Mucosa of rectum (tissue), 2 donors: ENCODE measurements at regions not wholly inside any gene's neighbourhood (a gene's known extent, or its start where the extent isn't known, plus 50 kb on each side); places are given as distances from the start of the nearest gene placed in this dataset.

ENCODE experiments used
- H3K27ac ChIP-seq, 2 donors: one replicate each; pipeline ENCODE4 v1.7.0; 2013; ENCODE audit warnings: inconsistent platforms in 2 of 2, low read depth in 2 of 2, low read length in 2 of 2
- H3K27me3 ChIP-seq, 2 donors: one replicate each; pipeline ENCODE4 v1.7.0; 2013; ENCODE audit warnings: low read length in 2 of 2; ENCODE audit not compliant: control insufficient read depth in 2 of 2, insufficient read depth in 2 of 2
- H3K36me3 ChIP-seq, 2 donors: one replicate each; pipeline ENCODE4 v1.7.0; 2013; ENCODE audit warnings: low read length in 2 of 2; ENCODE audit not compliant: control insufficient read depth in 2 of 2, insufficient read depth in 2 of 2
- H3K4me1 ChIP-seq, 2 donors: one replicate each; pipeline ENCODE4 v1.7.0; 2013; ENCODE audit warnings: low read length in 2 of 2, mild to moderate bottlenecking in 1 of 2; ENCODE audit not compliant: control insufficient read depth in 2 of 2, insufficient read depth in 2 of 2
- H3K4me3 ChIP-seq, 2 donors: one replicate each; pipeline ENCODE4 v1.7.0; 2013; ENCODE audit warnings: low read length in 2 of 2
- H3K9ac ChIP-seq, 2 donors: one replicate each; pipeline ENCODE4 v1.7.0; 2013; ENCODE audit warnings: low read length in 2 of 2, low read depth in 1 of 2, mild to moderate bottlenecking in 1 of 2
- H3K9me3 ChIP-seq, 2 donors: one replicate each; pipeline ENCODE4 v1.7.0; 2013; ENCODE audit warnings: low read length in 2 of 2; ENCODE audit not compliant: control insufficient read depth in 2 of 2
- donor health status: healthy.
- donor health status: Normal muscosa, but diverticular disease.

DNA sequence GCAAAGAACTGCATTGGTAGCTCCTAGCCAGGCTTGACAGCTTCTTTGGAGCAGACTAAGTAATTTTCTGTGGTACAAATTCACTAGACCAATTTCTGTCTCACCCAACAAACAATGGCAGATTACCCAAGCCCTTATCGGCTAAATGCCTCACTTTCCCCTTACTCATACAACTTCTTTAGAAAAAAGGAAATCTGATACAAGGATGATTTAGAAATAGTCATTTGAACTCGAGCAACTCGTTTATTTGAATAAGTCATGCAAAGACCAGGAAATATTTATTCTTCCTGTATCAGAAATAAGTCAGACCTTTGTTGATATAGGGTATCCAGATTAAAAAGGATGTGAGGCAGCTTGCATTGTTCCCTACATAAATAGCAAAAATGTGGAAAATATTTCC, 170.4 kb upstream of the CDH6 start:
- Histone ChIP-seq H3K27me3 (no peaks in the 10 kb centered on the region), H3K4me1 (peaks cover 0 to 7% of the 10 kb centered on the region in 2 donors), H3K9ac (no peak overlapping the region), H3K4me3 (no peak overlapping the region), H3K9me3 (no peaks in the 10 kb centered on the region), H3K27ac (no peak overlapping the region), H3K36me3 (no peaks in the 10 kb centered on the region)

DNA sequence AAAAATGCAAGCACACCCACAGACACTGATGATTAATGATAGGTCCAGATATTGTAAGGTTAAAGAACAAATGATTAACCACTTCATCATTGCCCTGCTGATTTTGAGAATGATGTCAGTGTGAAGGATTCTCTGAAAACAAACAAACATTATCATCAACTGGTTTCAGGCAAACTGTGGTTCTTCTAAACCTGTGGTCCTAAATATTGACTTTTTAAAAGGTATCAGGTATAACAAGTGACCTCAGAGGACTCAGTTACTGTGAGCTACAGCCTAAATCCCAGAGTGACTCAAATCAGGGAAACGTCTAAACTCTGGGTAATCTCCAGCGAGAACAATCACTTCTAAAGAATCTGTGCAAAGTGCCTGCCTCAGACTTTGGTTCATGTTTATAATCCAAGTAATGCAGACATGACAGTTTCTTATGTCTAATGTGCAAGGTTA, 172.3 kb upstream of the CDH6 start:
- H3K4me1 ChIP-seq: no peaks in the 10 kb centered on the region
- no peaks in the 10 kb centered on the region for H3K9me3 ChIP-seq
- no peak overlapping the region for H3K4me3 ChIP-seq
- no peak overlapping the region for H3K27ac ChIP-seq
- no peaks in the 10 kb centered on the region for H3K27me3 ChIP-seq
- no peak overlapping the region for H3K9ac ChIP-seq
- H3K36me3 ChIP-seq: no peaks in the 10 kb centered on the region

DNA sequence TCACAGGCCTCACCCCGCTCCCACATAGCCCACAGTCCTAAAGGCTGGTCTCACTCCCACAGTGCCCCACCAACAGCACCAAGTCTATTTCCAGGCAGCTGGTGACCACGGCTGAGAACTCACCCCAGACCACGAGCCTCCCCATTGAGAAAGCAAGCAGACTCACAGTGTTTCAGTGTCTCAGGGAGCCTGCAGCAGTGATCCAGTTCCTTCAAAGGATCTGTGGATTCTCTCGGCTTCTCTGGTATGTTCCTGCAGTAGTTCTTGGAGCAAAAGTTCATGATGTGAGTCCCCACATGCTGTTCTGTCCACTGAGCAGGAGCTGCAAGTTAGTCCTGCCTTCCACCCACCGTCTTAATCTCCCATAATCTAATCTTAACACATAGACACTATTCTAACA, 185.3 kb upstream of the CDH6 start:
- H3K4me1 ChIP-seq: no peaks in the 10 kb centered on the region

DNA sequence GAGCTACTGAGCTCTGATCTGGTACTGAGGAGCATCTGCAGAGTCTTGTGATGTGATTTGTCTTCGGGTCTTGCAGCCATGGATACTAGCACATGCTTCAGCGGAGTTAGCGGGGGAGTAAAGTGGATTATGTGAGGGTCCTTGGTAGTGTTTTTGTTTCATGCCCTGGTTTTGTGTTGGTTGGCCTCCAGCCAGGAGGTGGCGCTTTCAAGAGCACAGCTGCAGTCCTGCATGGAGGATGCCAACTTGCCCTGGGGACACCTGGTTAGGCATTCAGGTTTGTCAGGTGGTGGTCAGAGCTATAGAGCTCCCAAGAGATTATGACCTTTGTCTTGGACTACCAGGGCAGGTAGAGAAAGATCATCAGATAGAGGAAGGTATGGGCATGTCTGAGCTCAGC, 185.8 kb upstream of the CDH6 start:
- Histone ChIP-seq H3K9ac (no peak overlapping the region), H3K9me3 (no peaks in the 10 kb centered on the region), H3K36me3 (no peaks in the 10 kb centered on the region), H3K27me3 (no peaks in the 10 kb centered on the region), H3K4me1 (no peaks in the 10 kb centered on the region), H3K4me3 (no peak overlapping the region), H3K27ac (no peak overlapping the region)

More for the DNA sequence above, 185.3 kb upstream of the CDH6 start:
- Histone ChIP-seq H3K9ac (no peak overlapping the region), H3K27ac (no peak overlapping the region), H3K4me3 (no peak overlapping the region), H3K36me3 (no peaks in the 10 kb centered on the region), H3K9me3 (no peaks in the 10 kb centered on the region), H3K27me3 (no peaks in the 10 kb centered on the region)

DNA sequence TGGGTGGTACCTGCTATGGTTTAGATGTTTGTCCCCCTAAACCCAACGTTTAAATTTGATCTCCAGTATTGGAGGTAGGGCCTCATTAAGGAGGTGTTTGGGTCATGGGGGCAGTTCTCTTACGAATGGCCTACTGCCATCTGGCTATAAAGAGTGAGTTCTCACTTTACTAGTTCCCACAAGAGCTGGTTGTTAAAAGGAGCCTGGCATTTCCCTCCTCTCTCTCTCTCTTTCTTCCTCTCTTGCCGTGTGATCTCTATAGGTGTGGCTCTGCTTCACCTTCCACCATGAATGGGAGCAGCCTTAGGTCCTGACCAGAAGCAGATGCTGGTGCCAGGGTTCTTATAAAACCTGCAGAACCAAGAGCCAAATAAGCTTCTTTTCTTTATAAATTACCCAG, 193.2 kb upstream of the CDH6 start:
- Histone ChIP-seq H3K4me3 (no peak overlapping the region), H3K4me1 (no peaks in the 10 kb centered on the region), H3K27ac (no peak overlapping the region), H3K36me3 (no peaks in the 10 kb centered on the region), H3K9me3 (no peaks in the 10 kb centered on the region), H3K9ac (no peak overlapping the region), H3K27me3 (no peaks in the 10 kb centered on the region)

DNA sequence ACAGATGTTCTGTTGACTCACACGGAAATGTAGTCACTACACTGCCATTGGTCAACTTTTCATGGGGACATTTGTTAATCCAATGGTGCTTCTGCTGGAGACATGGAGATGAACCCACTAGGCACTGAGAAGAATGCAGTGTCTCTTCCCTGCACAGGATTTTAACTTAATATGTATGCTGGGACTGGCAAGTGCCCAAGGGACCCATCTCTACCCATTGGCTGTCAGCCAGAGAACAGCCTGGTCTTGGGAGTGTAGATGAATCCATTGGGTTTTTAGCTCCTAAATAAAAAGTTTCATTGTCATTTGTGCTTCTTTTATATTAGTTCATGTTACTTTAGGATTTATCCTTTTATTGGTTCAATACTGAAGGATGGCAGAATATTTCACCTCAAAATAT, 195.8 kb upstream of the CDH6 start:
- no peak overlapping the region for H3K4me3 ChIP-seq
- H3K4me1 ChIP-seq: no peaks in the 10 kb centered on the region
- H3K36me3 ChIP-seq: no peaks in the 10 kb centered on the region
- no peak overlapping the region for H3K9ac ChIP-seq
- H3K27me3 ChIP-seq: no peaks in the 10 kb centered on the region
- no peaks in the 10 kb centered on the region for H3K9me3 ChIP-seq
- H3K27ac ChIP-seq: no peak overlapping the region

DNA sequence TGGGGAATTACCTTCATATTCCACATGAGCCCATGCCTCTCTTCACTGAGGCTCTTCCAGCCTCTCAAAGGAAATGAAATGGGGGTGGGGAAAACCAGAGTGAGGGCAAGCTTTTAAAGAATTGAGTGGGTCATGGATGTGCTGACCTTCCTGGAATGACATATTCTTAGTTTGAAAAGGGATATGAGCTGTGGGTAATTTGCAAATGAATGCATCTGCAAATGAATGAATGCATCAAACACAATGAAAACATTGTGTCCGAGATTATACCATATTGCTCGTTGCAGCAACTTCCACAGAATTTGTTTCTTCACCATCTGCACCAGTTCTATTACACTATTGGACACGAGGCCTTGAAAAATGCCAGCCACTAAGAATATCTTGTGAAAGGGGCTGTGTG, 198.6 kb upstream of the CDH6 start:
- Histone ChIP-seq H3K36me3 (no peaks in the 10 kb centered on the region), H3K27ac (no peak overlapping the region)

DNA sequence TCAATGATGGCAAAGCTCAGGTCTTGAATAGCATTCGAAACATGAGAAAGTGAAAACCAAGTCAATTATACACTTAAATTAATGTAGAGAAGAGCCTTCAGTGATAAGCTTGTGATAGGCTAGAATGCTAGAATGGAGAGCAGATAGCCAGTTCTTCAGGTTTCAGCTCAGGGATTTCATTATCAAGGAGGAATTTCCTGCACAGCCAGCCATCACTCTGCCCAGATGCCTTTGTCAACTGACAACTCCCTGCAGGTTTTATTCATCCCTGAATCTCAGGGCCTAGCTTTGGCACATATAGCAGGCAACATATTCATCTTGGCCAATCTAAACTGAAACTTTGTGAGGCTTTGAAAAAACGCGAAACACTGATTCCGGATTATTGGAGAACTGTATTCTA, 199.3 kb upstream of the CDH6 start:
- Histone ChIP-seq H3K27ac (no peak overlapping the region), H3K4me1 (no peaks in the 10 kb centered on the region), H3K4me3 (no peak overlapping the region), H3K36me3 (no peaks in the 10 kb centered on the region), H3K9ac (no peak overlapping the region), H3K9me3 (no peaks in the 10 kb centered on the region), H3K27me3 (no peaks in the 10 kb centered on the region)

More for the DNA sequence above, 198.6 kb upstream of the CDH6 start:
- no peak overlapping the region for H3K4me3 ChIP-seq
- H3K9me3 ChIP-seq: no peaks in the 10 kb centered on the region
- H3K9ac ChIP-seq: no peak overlapping the region
- H3K4me1 ChIP-seq: no peaks in the 10 kb centered on the region
- no peaks in the 10 kb centered on the region for H3K27me3 ChIP-seq

DNA sequence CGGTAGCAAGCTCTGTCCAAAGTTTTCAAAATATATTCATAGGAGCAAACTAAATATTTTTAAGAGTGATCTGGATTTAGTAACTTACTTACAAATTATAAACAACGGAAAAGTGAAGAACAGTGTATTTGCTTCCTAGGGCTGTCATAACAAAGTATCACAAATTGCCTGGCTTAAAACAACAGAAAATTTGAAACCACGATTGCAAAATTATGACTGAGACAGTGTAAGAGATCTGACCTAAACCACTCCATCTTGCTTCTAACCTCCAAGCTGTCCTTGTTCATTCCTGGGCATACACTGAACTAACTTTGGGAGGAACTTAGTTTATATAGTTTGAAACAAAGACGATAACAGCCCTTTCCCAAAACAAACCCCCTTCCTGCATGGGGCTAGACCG, 202.0 kb upstream of the CDH6 start:
- no peaks in the 10 kb centered on the region for H3K27me3 ChIP-seq
- H3K4me3 ChIP-seq: no peak overlapping the region
- no peaks in the 10 kb centered on the region for H3K36me3 ChIP-seq
- H3K9ac ChIP-seq: no peak overlapping the region
- no peak overlapping the region for H3K27ac ChIP-seq
- H3K4me1 ChIP-seq: no peaks in the 10 kb centered on the region
- no peaks in the 10 kb centered on the region for H3K9me3 ChIP-seq

DNA sequence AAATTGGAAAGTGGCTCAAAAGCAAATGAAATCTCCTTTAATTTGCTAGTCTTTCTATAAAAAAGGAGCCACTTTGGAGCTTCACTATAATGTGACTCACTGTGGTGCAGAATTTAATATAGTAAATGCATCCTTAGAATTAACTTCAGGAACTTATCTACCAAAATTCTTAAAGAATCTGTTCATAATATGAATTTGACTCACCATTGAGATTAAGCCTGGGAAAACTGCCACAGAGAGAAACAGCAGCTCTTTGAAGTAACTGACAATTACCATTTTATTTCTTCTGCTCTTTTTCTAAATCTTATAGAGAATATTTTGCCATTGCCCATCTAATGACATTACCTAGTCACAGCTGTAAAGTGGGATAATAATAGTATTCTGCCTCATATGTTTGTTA, 211.9 kb upstream of the CDH6 start:
- no peaks in the 10 kb centered on the region for H3K27me3 ChIP-seq
- no peaks in the 10 kb centered on the region for H3K36me3 ChIP-seq
- H3K9ac ChIP-seq: no peak overlapping the region
- no peaks in the 10 kb centered on the region for H3K4me1 ChIP-seq
- H3K9me3 ChIP-seq: no peaks in the 10 kb centered on the region
- no peak overlapping the region for H3K27ac ChIP-seq
- no peak overlapping the region for H3K4me3 ChIP-seq

DNA sequence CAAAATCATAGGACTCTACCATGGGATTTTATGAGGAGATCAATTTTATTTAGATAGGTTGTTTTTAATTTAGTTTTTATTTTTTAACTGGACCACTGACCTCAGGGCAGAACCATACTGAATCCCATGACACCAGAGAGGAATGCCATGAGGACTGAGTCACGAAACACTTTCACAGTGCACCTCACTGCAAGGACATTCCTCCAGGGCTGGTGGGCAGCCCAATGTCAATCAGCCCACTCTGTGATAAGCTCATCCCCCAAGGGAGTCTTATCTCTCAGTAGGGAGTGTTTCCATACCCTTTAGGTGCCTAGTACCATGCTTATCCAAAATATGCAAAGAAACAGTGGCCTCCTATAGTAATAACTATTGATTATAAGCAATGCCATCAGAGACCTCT, 224.5 kb upstream of the CDH6 start:
- no peaks in the 10 kb centered on the region for H3K36me3 ChIP-seq
- H3K4me1 ChIP-seq: no peaks in the 10 kb centered on the region
- H3K9me3 ChIP-seq: no peaks in the 10 kb centered on the region
- H3K27me3 ChIP-seq: no peaks in the 10 kb centered on the region
- no peak overlapping the region for H3K4me3 ChIP-seq
- H3K9ac ChIP-seq: no peak overlapping the region
- H3K27ac ChIP-seq: no peak overlapping the region
